Fibroblast of lung (primary cell): ENCODE measurements at regions not wholly inside any gene's neighbourhood (a gene's known extent, or its start where the extent isn't known, plus 50 kb on each side); places are given as distances from the start of the nearest gene placed in this dataset.

Experiments
- DNase-seq, 2 donors: peaks; one replicate each; pipeline versions ENCODE4 v3.0.0 to v3.0.0-alpha.2; 2010; ENCODE audit warnings: low read depth in 2 of 2
- H2AFZ ChIP-seq: 2 replicates; pipeline ENCODE4 v1.5.1; 2012; ENCODE audit warnings: low read length, control low read depth, inconsistent platforms
- H3K27ac ChIP-seq: 2 replicates; pipeline ENCODE4 v1.5.1; 2011; ENCODE audit warnings: low read length, control low read depth; ENCODE audit not compliant: insufficient read depth
- H3K27me3 ChIP-seq: 2 replicates; pipeline ENCODE4 v1.5.1; 2011; ENCODE audit warnings: mild to moderate bottlenecking, low read length; ENCODE audit not compliant: control insufficient read depth, insufficient read depth
- H3K36me3 ChIP-seq: 2 replicates; pipeline ENCODE4 v1.5.1; 2011; ENCODE audit warnings: low read length; ENCODE audit not compliant: control insufficient read depth, insufficient read depth
- H3K4me1 ChIP-seq: 2 replicates; pipeline ENCODE4 v1.5.1; 2011; ENCODE audit warnings: low read length; ENCODE audit not compliant: control insufficient read depth, insufficient read depth; ENCODE audit errors: extremely low read depth
- H3K4me2 ChIP-seq: 2 replicates; pipeline ENCODE4 v1.5.1; 2011; ENCODE audit warnings: low read length, control low read depth; ENCODE audit not compliant: insufficient read depth; ENCODE audit errors: extremely low read depth
- H3K4me3 ChIP-seq, 4 experiments: fragments of 200-600 bp in 1 of 4; sonication (generic) in 1 of 4; replicated peaks in 1 of 4; 2 replicates each; pipeline ENCODE4 v1.5.1; 2011 to 2016; ENCODE audit warnings: low read length in 4 of 4, low read depth in 3 of 4, mild to moderate bottlenecking in 3 of 4, control low read depth in 2 of 4, inconsistent platforms in 1 of 4, mixed read lengths in 1 of 4; ENCODE audit not compliant: insufficient read depth in 1 of 4; ENCODE audit errors: control extremely low read depth in 1 of 4
- H3K79me2 ChIP-seq: 2 replicates; pipeline ENCODE4 v1.5.1; 2012; ENCODE audit warnings: mild to moderate bottlenecking, low read length, inconsistent platforms; ENCODE audit not compliant: control insufficient read depth, insufficient read depth
- H3K9ac ChIP-seq: 2 replicates; pipeline ENCODE4 v1.5.1; 2011; ENCODE audit warnings: mild to moderate bottlenecking, low read length, control low read depth; ENCODE audit not compliant: insufficient read depth
- H3K9me3 ChIP-seq: 2 replicates; pipeline ENCODE4 v1.5.1; 2012; ENCODE audit warnings: low read depth, low read length; ENCODE audit not compliant: control insufficient read depth, insufficient read depth
- H4K20me1 ChIP-seq: 2 replicates; pipeline ENCODE4 v1.5.1; 2011; ENCODE audit warnings: low read length; ENCODE audit not compliant: control insufficient read depth, insufficient read depth; ENCODE audit errors: extremely low read depth
- EZH2 ChIP-seq: IDR thresholded peaks from 2 replicates; pipeline ENCODE4 v1.5.1; 2012; ENCODE audit warnings: low read length, control low read depth, mild to moderate bottlenecking; ENCODE audit errors: missing control alignments
- TF ChIP-seq, protein P1 (sequence below), 2 donors: IDR thresholded peaks in 1 of 2; conservative IDR thresholded peaks in 1 of 2; 1 replicate in 1 of 2; 2 replicates in 1 of 2; pipeline ENCODE4 v1.5.1; 2011 to 2012; ENCODE audit warnings: low read length in 2 of 2, control low read depth in 1 of 2, inconsistent platforms in 1 of 2, low read depth in 1 of 2, mild to moderate bottlenecking in 1 of 2

DNA sequence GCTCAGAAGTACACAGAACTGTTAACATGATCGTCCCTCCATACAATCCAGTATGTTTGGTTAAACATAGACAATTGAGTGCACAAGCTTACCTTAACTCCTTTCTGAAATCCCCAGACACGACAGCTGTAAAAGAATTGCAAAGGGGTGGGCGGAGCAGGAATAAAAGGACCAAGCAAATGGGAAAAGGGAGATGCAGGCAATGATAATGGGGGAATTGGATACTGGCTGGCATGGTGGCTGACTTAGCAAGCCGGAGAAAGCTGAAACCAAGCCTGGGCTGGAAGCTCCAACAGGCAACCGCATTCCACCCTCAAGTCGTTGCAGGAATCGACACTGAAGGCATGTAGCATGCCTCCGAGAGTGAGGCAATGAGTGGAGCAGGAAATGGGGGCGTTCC lies 96.8 kb upstream of the TMEM132C start:
- no peaks in the 10 kb centered on the region for H3K4me1 ChIP-seq
- H3K27ac ChIP-seq: no peak overlapping the region
- no peaks in the 10 kb centered on the region for H3K27me3 ChIP-seq
- no peak overlapping the region for H3K4me3 ChIP-seq
- no peaks in the 10 kb centered on the region for H3K79me2 ChIP-seq
- H3K36me3 ChIP-seq: no peaks in the 10 kb centered on the region
- H3K9me3 ChIP-seq: no peaks in the 10 kb centered on the region
- no peak overlapping the region for H3K9ac ChIP-seq
- H4K20me1 ChIP-seq: no peaks in the 10 kb centered on the region
- H2AFZ ChIP-seq: no peak overlapping the region
- H3K4me2 ChIP-seq: no peak overlapping the region
- no peak for DNase-seq
- TF ChIP-seq, protein P1, sequence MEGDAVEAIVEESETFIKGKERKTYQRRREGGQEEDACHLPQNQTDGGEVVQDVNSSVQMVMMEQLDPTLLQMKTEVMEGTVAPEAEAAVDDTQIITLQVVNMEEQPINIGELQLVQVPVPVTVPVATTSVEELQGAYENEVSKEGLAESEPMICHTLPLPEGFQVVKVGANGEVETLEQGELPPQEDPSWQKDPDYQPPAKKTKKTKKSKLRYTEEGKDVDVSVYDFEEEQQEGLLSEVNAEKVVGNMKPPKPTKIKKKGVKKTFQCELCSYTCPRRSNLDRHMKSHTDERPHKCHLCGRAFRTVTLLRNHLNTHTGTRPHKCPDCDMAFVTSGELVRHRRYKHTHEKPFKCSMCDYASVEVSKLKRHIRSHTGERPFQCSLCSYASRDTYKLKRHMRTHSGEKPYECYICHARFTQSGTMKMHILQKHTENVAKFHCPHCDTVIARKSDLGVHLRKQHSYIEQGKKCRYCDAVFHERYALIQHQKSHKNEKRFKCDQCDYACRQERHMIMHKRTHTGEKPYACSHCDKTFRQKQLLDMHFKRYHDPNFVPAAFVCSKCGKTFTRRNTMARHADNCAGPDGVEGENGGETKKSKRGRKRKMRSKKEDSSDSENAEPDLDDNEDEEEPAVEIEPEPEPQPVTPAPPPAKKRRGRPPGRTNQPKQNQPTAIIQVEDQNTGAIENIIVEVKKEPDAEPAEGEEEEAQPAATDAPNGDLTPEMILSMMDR (conservative IDR thresholded peaks at IDR 0.05 in 1 of 2, IDR thresholded peaks at IDR 0.05 in 1 of 2; ENCODE audit: low read depth in 1 of 2, low read length in 2 of 2): no peak
- TF ChIP-seq EZH2: no peak

DNA sequence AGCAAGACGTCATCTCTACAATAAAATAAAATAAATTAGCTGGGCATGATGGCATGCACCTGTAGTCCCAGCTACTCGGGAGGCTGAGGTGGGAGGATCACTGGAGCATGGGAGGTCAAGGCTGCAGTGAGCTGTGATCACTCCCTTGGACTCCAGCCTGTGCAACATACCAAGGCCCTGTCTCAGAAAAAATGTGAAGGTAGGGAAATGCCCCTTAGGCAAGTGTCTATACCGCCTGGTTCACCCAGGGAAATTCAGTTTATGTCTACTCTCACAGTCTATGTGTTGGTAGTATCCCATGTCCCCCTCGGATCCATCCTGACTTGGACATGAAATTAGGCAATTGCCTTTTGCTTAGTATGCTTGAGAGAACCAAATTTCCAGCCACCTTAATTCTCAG lies 88.4 kb upstream of the TMEM132C start:
- Histone ChIP-seq H3K79me2 (no peaks in the 10 kb centered on the region), H4K20me1 (no peaks in the 10 kb centered on the region), H3K27me3 (no peaks in the 10 kb centered on the region), H3K4me1 (no peaks in the 10 kb centered on the region), H3K9me3 (no peaks in the 10 kb centered on the region), H3K9ac (no peak overlapping the region), H3K36me3 (no peaks in the 10 kb centered on the region), H3K4me3 (no peak overlapping the region), H2AFZ (no peak overlapping the region), H3K27ac (no peak overlapping the region), H3K4me2 (no peak overlapping the region)
- TF ChIP-seq, protein P1 (conservative IDR thresholded peaks at IDR 0.05 in 1 of 2, IDR thresholded peaks at IDR 0.05 in 1 of 2; ENCODE audit: low read depth in 1 of 2, low read length in 2 of 2): no peak
- TF ChIP-seq EZH2: no peak
- no peak for DNase-seq

DNA sequence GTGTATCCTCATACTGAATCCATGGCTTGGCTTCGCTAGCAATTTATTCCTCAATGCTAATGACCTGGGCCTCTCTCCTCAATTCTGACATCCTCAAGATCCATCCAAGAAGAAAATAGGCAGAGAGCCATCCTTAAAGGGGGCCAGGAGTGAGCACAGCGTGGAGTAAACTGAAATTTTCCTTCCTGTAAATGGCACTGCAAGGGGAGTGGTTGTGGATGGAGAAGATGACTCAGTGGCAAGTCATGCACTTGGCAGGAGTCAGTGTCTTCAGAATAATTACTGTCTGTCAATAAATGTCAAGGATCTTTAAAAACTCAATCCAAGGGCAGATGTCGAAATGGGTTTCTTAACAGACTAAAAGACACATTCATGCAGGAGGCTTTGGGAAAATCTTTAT lies 88.0 kb upstream of the TMEM132C start:
- DNase-seq: no peak
- TF ChIP-seq, protein P1 (conservative IDR thresholded peaks at IDR 0.05 in 1 of 2, IDR thresholded peaks at IDR 0.05 in 1 of 2; ENCODE audit: low read depth in 1 of 2, low read length in 2 of 2): no peak
- no peak for TF ChIP-seq EZH2

More for the DNA sequence above, 88.0 kb upstream of the TMEM132C start:
- Histone ChIP-seq H3K27me3 (no peaks in the 10 kb centered on the region), H3K9me3 (no peaks in the 10 kb centered on the region), H3K36me3 (no peaks in the 10 kb centered on the region), H3K27ac (no peak overlapping the region), H4K20me1 (no peaks in the 10 kb centered on the region), H3K9ac (no peak overlapping the region), H3K4me3 (no peak overlapping the region), H3K79me2 (no peaks in the 10 kb centered on the region), H3K4me1 (no peaks in the 10 kb centered on the region), H2AFZ (no peak overlapping the region), H3K4me2 (no peak overlapping the region)
